ENCODE measurements at regions not wholly inside any gene's neighbourhood (a gene's known extent, or its start where the extent isn't known, plus 50 kb on each side); places are given as distances from the start of the nearest gene placed in this dataset.

DNA sequence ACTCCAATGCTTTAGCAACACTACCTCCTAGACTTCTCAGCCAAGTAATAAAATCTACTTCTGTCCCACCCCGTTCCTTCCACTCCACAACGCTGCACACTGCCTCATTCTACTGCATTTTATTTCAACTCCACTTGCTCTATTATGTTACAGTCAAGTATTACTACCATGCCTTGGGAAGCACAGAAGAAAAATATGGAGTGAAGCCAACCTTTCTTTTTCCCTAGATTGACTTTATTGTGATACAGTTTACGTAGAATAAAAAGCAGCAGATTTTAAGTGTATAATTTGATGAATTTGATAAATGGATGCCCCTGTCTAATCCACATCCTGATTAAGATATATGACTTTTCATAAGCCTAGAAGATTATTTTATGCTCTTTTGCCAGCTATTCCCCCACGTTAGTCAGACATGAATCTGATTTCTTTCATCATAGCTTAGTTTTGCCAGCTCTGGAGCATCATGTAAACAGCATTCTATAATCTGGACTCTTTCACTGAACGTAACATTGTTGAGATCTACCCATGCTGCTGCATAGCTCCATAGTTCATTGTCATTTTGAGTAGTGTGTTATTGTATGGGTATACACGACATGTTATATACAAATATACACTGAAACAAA, 676.8 kb upstream of the RAB6C start:
- DNase-seq (ENCODE audit: low read depth in 2 of 2): no peak
- no peak for TF ChIP-seq EZH2 (IDR thresholded peaks at IDR 0.05; ENCODE audit: low read length, missing control alignments)
- TF ChIP-seq, protein P1, sequence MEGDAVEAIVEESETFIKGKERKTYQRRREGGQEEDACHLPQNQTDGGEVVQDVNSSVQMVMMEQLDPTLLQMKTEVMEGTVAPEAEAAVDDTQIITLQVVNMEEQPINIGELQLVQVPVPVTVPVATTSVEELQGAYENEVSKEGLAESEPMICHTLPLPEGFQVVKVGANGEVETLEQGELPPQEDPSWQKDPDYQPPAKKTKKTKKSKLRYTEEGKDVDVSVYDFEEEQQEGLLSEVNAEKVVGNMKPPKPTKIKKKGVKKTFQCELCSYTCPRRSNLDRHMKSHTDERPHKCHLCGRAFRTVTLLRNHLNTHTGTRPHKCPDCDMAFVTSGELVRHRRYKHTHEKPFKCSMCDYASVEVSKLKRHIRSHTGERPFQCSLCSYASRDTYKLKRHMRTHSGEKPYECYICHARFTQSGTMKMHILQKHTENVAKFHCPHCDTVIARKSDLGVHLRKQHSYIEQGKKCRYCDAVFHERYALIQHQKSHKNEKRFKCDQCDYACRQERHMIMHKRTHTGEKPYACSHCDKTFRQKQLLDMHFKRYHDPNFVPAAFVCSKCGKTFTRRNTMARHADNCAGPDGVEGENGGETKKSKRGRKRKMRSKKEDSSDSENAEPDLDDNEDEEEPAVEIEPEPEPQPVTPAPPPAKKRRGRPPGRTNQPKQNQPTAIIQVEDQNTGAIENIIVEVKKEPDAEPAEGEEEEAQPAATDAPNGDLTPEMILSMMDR (conservative IDR thresholded peaks at IDR 0.05 in 1 of 2, IDR thresholded peaks at IDR 0.05 in 1 of 2; ENCODE audit: low read depth in 1 of 2, low read length in 2 of 2): no peak
- no peak overlapping the region for H2AFZ ChIP-seq (ENCODE audit: low read length)
- no peaks in the 10 kb centered on the region for H3K36me3 ChIP-seq (ENCODE audit: control insufficient read depth, insufficient read depth, low read length)
- no peaks in the 10 kb centered on the region for H3K4me1 ChIP-seq (ENCODE audit: control insufficient read depth, extremely low read depth, insufficient read depth, low read length)
- H3K4me3 ChIP-seq (replicated peaks in 1 of 4; ENCODE audit: control extremely low read depth in 1 of 4, insufficient read depth in 1 of 4, low read depth in 3 of 4, low read length in 4 of 4): no peak overlapping the region
- H3K27me3 ChIP-seq (ENCODE audit: control insufficient read depth, insufficient read depth, low read length): no peaks in the 10 kb centered on the region
- no peak overlapping the region for H3K4me2 ChIP-seq (ENCODE audit: extremely low read depth, insufficient read depth, low read length)
- no peaks in the 10 kb centered on the region for H4K20me1 ChIP-seq (ENCODE audit: control insufficient read depth, extremely low read depth, insufficient read depth, low read length)
- H3K79me2 ChIP-seq (ENCODE audit: control insufficient read depth, insufficient read depth, low read length): no peaks in the 10 kb centered on the region
- H3K27ac ChIP-seq (ENCODE audit: insufficient read depth, low read length): no peak overlapping the region
- H3K9ac ChIP-seq (ENCODE audit: insufficient read depth, low read length): no peak overlapping the region
- H3K9me3 ChIP-seq (ENCODE audit: control insufficient read depth, insufficient read depth, low read depth, low read length): no peaks in the 10 kb centered on the region

DNA sequence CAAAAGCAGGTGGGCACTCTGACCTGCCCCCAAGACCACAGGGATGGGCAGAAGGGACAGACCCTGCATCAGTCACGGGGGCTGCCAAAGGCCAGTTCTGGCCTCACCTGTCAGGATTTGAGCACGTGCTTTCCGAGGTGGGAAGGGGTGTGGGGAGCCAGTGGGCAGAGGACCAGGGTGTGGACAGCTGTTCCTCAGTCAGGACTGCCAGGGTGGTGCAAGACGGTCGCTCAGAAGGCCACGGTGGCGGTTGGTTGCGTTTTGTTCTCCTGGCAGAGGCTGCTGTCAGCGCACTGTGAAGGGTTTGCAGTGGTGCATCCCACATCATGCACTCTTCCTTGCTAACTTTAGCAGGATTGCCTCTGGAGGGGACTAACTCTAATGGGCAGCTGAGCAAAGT, 665.3 kb upstream of the RAB6C start:
- Histone ChIP-seq H3K79me2 (ENCODE audit: control insufficient read depth, insufficient read depth, low read length) (no peaks in the 10 kb centered on the region), H3K36me3 (ENCODE audit: control insufficient read depth, insufficient read depth, low read length) (no peaks in the 10 kb centered on the region), H3K27ac (ENCODE audit: insufficient read depth, low read length) (no peak overlapping the region), H3K4me3 (replicated peaks in 1 of 4; ENCODE audit: control extremely low read depth in 1 of 4, insufficient read depth in 1 of 4, low read depth in 3 of 4, low read length in 4 of 4) (no peak overlapping the region), H3K9me3 (ENCODE audit: control insufficient read depth, insufficient read depth, low read depth, low read length) (no peaks in the 10 kb centered on the region), H3K4me1 (ENCODE audit: control insufficient read depth, extremely low read depth, insufficient read depth, low read length) (no peaks in the 10 kb centered on the region), H3K9ac (ENCODE audit: insufficient read depth, low read length) (no peak overlapping the region), H3K27me3 (ENCODE audit: control insufficient read depth, insufficient read depth, low read length) (no peaks in the 10 kb centered on the region), H3K4me2 (ENCODE audit: extremely low read depth, insufficient read depth, low read length) (no peak overlapping the region), H4K20me1 (ENCODE audit: control insufficient read depth, extremely low read depth, insufficient read depth, low read length) (no peaks in the 10 kb centered on the region), H2AFZ (ENCODE audit: low read length) (no peak overlapping the region)
- TF ChIP-seq, protein P1 (conservative IDR thresholded peaks at IDR 0.05 in 1 of 2, IDR thresholded peaks at IDR 0.05 in 1 of 2; ENCODE audit: low read depth in 1 of 2, low read length in 2 of 2): no peak
- TF ChIP-seq EZH2 (IDR thresholded peaks at IDR 0.05; ENCODE audit: low read length, missing control alignments): no peak
- no peak for DNase-seq (ENCODE audit: low read depth in 2 of 2)

DNA sequence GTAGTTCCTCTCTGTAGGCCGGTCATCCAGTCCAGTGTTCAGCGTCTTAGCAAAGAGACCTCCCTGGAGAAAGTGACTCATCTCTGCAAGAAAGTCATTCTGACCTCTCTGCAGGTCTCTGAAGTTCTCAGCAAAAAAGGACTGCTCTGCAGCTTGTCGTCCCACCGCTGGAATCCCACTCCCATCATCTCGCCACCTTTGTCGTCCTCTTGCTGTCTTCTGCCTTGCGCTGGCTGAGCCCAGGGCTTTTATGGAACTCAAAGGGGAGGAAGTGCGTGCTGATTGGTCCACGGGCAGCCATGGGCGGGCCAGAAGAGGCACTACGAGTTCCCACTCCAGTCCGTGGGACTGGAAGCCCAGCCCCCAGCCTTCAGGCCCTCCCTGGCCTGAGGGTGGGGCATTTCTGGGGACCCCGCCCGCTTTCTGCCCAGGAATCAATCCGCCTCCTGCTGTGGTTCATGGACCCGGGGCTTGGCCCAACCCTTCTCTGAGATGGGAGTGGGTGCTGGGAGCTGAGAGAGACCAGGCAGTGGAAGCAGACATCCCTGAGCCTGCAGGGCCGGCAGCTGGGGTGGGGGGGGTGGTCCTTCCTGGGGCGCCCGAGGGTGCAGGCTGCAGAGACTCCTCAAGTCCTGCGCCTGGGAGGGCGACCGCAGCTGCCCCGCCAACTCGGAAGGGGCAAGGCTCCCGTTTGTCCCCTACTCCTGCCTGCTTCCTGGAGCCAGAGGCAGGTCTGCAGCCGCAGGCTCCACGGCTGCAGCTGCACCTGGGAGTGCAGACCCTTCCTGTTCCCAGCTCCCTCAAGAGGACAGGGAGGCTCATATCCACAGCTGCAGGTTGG, 660.7 kb upstream of the RAB6C start:
- H3K27ac ChIP-seq (ENCODE audit: insufficient read depth, low read length): no peak overlapping the region
- H2AFZ ChIP-seq (ENCODE audit: low read length): no peak overlapping the region
- H3K27me3 ChIP-seq (ENCODE audit: control insufficient read depth, insufficient read depth, low read length): no peaks in the 10 kb centered on the region
- no peak overlapping the region for H3K4me3 ChIP-seq (replicated peaks in 1 of 4; ENCODE audit: control extremely low read depth in 1 of 4, insufficient read depth in 1 of 4, low read depth in 3 of 4, low read length in 4 of 4)
- H3K79me2 ChIP-seq (ENCODE audit: control insufficient read depth, insufficient read depth, low read length): no peaks in the 10 kb centered on the region
- H3K9ac ChIP-seq (ENCODE audit: insufficient read depth, low read length): no peak overlapping the region
- TF ChIP-seq, protein P1 (conservative IDR thresholded peaks at IDR 0.05 in 1 of 2, IDR thresholded peaks at IDR 0.05 in 1 of 2; ENCODE audit: low read depth in 1 of 2, low read length in 2 of 2): no peak
- no peak for TF ChIP-seq EZH2 (IDR thresholded peaks at IDR 0.05; ENCODE audit: low read length, missing control alignments)
- DNase-seq (ENCODE audit: low read depth in 2 of 2): no peak
- no peaks in the 10 kb centered on the region for H4K20me1 ChIP-seq (ENCODE audit: control insufficient read depth, extremely low read depth, insufficient read depth, low read length)
- H3K9me3 ChIP-seq (ENCODE audit: control insufficient read depth, insufficient read depth, low read depth, low read length): no peaks in the 10 kb centered on the region
- H3K4me2 ChIP-seq (ENCODE audit: extremely low read depth, insufficient read depth, low read length): no peak overlapping the region
- no peaks in the 10 kb centered on the region for H3K36me3 ChIP-seq (ENCODE audit: control insufficient read depth, insufficient read depth, low read length)
- no peaks in the 10 kb centered on the region for H3K4me1 ChIP-seq (ENCODE audit: control insufficient read depth, extremely low read depth, insufficient read depth, low read length)
